ENCODE measurements at regions not wholly inside any gene's neighbourhood (a gene's known extent, or its start where the extent isn't known, plus 50 kb on each side); places are given as distances from the start of the nearest gene placed in this dataset.

DNA sequence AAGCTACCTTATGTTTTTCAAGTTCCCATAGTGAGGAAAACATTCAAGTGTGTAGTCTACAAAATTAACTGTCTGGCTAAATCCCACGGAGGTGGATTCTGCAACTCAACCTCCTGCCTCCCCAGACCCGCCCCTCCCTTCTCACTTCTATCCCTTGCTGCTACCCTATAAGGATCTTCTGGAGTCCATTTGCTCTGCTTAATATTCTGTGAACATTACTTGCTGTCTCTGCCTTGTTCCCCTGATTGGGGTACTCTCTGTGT, 163.2 kb downstream of the KCNE4 start:
- H3K4me3 ChIP-seq (replicated peaks; ENCODE audit: low read depth, low read length): no peak overlapping the region
- DNase-seq (ENCODE audit: low read depth): no peak
- TF ChIP-seq CTCF (IDR thresholded peaks at IDR 0.05; ENCODE audit: low read length, missing control alignments): no peak

DNA sequence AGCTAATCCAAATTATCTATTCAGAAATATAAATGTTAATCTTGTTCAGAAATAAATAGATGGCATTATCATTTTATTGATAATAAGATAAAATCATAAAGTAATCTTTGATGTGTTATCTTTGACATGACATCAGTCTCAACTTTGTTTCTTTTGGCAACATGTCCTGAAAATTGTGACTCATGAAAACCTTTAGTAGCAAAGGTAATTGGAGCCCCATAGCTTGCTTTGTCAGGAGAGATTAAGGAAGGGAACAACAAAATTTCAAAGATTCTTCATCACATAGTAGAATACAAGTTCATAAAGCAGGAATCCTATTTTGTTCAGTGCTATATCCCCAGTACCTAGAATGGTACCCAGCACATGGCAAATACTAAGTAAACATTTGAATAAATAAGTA, 165.4 kb downstream of the KCNE4 start:
- no peak for DNase-seq (ENCODE audit: low read depth)
- no peak overlapping the region for H3K4me3 ChIP-seq (replicated peaks; ENCODE audit: low read depth, low read length)
- TF ChIP-seq CTCF (IDR thresholded peaks at IDR 0.05; ENCODE audit: low read length, missing control alignments): no peak

DNA sequence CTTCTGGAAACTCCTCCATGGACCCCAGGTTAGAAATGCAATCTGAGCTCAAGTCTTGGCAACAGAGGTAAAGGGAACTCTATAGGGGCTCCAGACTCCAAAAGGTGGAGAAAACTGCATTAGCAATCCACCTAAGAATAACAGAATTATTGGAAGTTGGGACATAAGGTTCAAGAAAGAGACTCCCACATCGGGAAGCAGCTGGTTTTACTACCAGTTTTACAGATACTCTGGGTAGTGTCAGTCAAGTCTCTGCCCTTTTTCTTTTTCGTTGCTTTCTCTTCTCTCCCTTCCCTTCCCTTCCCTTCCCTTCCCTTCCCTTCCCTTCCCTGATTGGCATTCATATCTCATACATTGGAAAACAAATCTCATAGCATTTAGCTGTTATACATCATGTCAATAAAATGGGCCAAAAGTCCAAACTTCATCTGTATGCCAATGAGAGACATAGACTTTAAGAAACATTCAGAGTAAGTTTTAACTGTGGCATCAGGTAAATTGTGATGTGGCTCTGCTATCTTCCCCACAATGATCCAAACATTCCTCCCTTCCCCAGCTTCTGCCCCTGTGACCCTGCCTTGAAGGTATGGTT, 166.7 kb downstream of the KCNE4 start:
- no peak for TF ChIP-seq CTCF (IDR thresholded peaks at IDR 0.05; ENCODE audit: low read length, missing control alignments)

GRCh38 chr2:223219872-223220657, 168.1 kb downstream of the KCNE4 start:
- H3K4me3 ChIP-seq (replicated peaks; ENCODE audit: low read depth, low read length): no peak overlapping the region
- TF ChIP-seq CTCF (IDR thresholded peaks at IDR 0.05; ENCODE audit: low read length, missing control alignments): no peak
- no peak for DNase-seq (ENCODE audit: low read depth)

More for the DNA sequence above, 166.7 kb downstream of the KCNE4 start:
- no peak for DNase-seq (ENCODE audit: low read depth)
- no peak overlapping the region for H3K4me3 ChIP-seq (replicated peaks; ENCODE audit: low read depth, low read length)

DNA sequence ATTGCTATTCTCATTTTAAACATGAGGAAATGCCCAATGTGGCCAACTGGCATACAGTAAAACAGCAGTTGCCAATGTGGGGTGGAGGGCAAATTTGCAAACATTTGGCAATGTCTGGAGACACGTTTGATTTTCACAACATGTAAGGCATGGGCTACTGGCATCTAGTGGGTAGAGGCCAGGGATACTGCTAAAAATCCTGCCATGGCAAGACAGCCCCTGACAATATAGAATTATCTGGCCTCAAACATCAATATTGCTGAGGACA, 168.6 kb downstream of the KCNE4 start:
- H3K4me3 ChIP-seq (replicated peaks; ENCODE audit: low read depth, low read length): no peak overlapping the region
- no peak for DNase-seq (ENCODE audit: low read depth)
- TF ChIP-seq CTCF (IDR thresholded peaks at IDR 0.05; ENCODE audit: low read length, missing control alignments): no peak

DNA sequence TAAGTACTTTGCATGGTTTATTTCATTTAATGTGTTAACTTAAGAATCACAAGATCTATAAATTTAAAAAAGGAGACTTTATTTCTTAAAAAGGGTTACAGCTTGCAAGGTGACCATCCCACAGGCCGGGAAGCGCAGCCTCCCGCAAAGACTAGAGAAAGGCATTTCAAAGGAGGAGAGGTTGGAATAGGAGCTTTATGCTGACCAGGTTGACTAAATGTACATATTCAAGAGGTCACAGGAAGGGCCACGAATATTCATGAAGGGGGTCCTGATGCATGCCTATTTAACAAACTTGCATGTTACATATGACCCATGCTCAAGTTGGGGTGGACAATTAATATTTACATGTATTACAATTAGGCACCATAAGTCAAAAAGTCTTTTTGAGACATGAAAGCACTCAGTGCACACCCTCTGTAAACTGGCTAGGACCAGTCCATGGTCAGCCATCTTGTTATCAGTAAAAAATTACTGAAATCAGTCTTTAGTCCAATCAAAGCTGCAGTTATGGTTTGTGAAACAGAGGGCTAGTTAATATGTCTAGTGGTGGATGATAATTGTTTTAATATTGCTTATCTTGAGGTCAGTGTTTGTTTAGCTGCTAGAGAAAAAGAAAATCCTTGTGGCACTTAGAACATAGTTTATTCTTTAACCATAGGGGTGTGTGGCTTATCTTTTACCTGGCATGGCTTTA, 169.3 kb downstream of the KCNE4 start:
- no peak for TF ChIP-seq CTCF (IDR thresholded peaks at IDR 0.05; ENCODE audit: low read length, missing control alignments)
- no peak for DNase-seq (ENCODE audit: low read depth)
- H3K4me3 ChIP-seq (replicated peaks; ENCODE audit: low read depth, low read length): no peak overlapping the region
